DOHH2 (cell line): ENCODE measurements at regions not wholly inside any gene's neighbourhood (a gene's known extent, or its start where the extent isn't known, plus 50 kb on each side); places are given as distances from the start of the nearest gene placed in this dataset.

ENCODE experiments used
- H3F3A ChIP-seq: fragments of 200-600 bp; sonication (generic), shearing (Covaris generic); 2 replicates; pipeline ENCODE4 v1.6.0; 2016; ENCODE audit warnings: antibody characterized with exemption, mild to moderate bottlenecking; ENCODE audit not compliant: control insufficient read depth, insufficient read depth
- H3K27ac ChIP-seq: fragments of 200-600 bp; sonication (generic); 2 replicates; pipeline ENCODE4 v1.5.1; 2014; ENCODE audit warnings: low read depth, mild to moderate bottlenecking, low read length, moderate library complexity
- H3K27me3 ChIP-seq: fragments of 200-600 bp; sonication (generic); 2 replicates; pipeline ENCODE4 v1.6.1; 2014; ENCODE audit warnings: mild to moderate bottlenecking, low read length, mixed read lengths; ENCODE audit not compliant: control insufficient read depth
- H3K36me3 ChIP-seq: fragments of 200-600 bp; sonication (generic); 2 replicates; pipeline ENCODE4 v1.6.1; 2014; ENCODE audit warnings: mild to moderate bottlenecking, low read length, moderate library complexity, mixed read lengths; ENCODE audit not compliant: control insufficient read depth
- H3K4me1 ChIP-seq: fragments of 200-600 bp; sonication (generic); 2 replicates; pipeline ENCODE4 v1.6.1; 2014; ENCODE audit warnings: mild to moderate bottlenecking, low read length, mixed read lengths; ENCODE audit not compliant: control insufficient read depth
- H3K4me2 ChIP-seq: fragments of 200-600 bp; sonication (generic); 2 replicates; pipeline ENCODE4 v1.6.0; 2014; ENCODE audit warnings: mild to moderate bottlenecking, low read length, moderate library complexity
- H3K4me3 ChIP-seq: fragments of 200-600 bp; sonication (generic); 2 replicates; pipeline ENCODE4 v1.5.1; 2014; ENCODE audit warnings: mild to moderate bottlenecking, low read length, mixed read lengths
- H3K79me2 ChIP-seq: fragments of 200-600 bp; sonication (generic); 2 replicates; pipeline ENCODE4 v1.6.1; 2014; ENCODE audit warnings: mild to moderate bottlenecking, low read length, mixed read lengths; ENCODE audit not compliant: control insufficient read depth
- H3K9me2 ChIP-seq: fragments of 200-600 bp; sonication (generic); replicated peaks from 2 replicates; pipeline ENCODE4 v1.6.1; 2014; ENCODE audit warnings: mild to moderate bottlenecking, low read length, mixed read lengths; ENCODE audit not compliant: control insufficient read depth
- H3K9me3 ChIP-seq: fragments of 200-600 bp; sonication (generic); 2 replicates; pipeline ENCODE4 v1.6.1; 2014; ENCODE audit warnings: antibody characterized with exemption, low read length, mixed read lengths; ENCODE audit not compliant: control insufficient read depth, insufficient read depth
- H4K20me1 ChIP-seq: fragments of 200-600 bp; sonication (generic); 2 replicates; pipeline ENCODE4 v1.6.0; 2014; ENCODE audit warnings: low read depth, mild to moderate bottlenecking, antibody characterized with exemption, low read length, moderate library complexity; ENCODE audit not compliant: control insufficient read depth, insufficient read depth
- EZH2phosphoT487 ChIP-seq: fragments of 200-600 bp; sonication (generic); IDR thresholded peaks from 2 replicates; pipeline ENCODE4 v1.6.1; 2017; ENCODE audit warnings: borderline replicate concordance, mild to moderate bottlenecking, antibody characterized with exemption, low read length, moderate library complexity, mixed read lengths
- TF ChIP-seq, protein P1 (sequence below): fragments of 200-600 bp; sonication (generic); IDR thresholded peaks from one replicate; pipeline ENCODE4 v1.5.1; 2014; ENCODE audit warnings: antibody characterized with exemption, mild to moderate bottlenecking, low read depth, low read length; ENCODE audit not compliant: poor library complexity, severe bottlenecking

DNA sequence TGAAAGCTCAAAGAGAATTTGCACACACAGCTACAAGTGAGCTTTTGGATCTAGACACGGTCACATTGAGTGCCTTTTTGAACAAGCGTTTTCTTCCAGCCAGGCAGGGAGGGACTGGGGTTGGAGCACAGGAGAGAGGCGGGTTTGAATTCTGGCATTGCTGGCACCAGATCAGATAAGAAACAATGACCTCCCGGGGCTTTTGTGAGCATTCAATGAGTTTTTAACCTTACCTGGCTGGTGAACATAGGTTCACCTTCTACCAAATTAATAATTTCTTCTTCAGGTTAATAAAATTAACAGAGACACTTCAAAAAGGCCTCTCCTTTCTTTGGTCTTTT, 312.9 kb upstream of the MSX2 start:
- Histone ChIP-seq H4K20me1 (no peaks in the 10 kb centered on the region), H3K9me3 (no peaks in the 10 kb centered on the region), H3K27ac (no peak overlapping the region), H3K27me3 (no peaks in the 10 kb centered on the region; the same call in none of the 2 replicates), H3K4me2 (no peak overlapping the region), H3K4me1 (no peaks in the 10 kb centered on the region), H3K36me3 (no peaks in the 10 kb centered on the region), H3K79me2 (no peaks in the 10 kb centered on the region), H3F3A (no peaks in the 10 kb centered on the region), H3K4me3 (no peak overlapping the region), H3K9me2 (no peaks in the 10 kb centered on the region)
- TF ChIP-seq EZH2phosphoT487: no peak

DNA sequence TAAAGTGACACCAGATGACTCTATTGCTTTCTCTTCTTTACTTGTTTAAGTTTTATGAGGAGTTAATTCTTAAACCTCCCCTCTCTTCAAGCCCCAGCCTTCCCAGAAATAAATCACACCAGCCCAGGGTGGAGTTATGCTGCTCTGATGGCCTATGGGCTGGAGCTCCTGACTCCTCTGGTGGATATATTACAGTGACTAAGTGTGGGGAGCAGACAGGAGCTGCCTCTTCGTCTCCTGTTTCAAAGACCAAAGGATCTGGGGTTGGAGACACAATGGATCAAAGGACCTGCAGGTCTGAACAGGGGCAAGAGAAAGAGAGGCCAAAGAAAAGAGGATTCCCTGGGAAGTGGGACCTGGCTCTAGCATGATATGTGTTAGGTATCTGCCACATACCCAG, 312.0 kb upstream of the MSX2 start:
- Histone ChIP-seq H3K4me2 (no peak overlapping the region), H3K4me1 (no peaks in the 10 kb centered on the region), H3F3A (no peaks in the 10 kb centered on the region), H3K79me2 (no peaks in the 10 kb centered on the region), H3K9me2 (no peaks in the 10 kb centered on the region), H3K4me3 (no peak overlapping the region), H3K27ac (no peak overlapping the region), H4K20me1 (no peaks in the 10 kb centered on the region), H3K9me3 (no peaks in the 10 kb centered on the region), H3K27me3 (no peaks in the 10 kb centered on the region; the same call in none of the 2 replicates), H3K36me3 (no peaks in the 10 kb centered on the region)
- TF ChIP-seq, protein P1, sequence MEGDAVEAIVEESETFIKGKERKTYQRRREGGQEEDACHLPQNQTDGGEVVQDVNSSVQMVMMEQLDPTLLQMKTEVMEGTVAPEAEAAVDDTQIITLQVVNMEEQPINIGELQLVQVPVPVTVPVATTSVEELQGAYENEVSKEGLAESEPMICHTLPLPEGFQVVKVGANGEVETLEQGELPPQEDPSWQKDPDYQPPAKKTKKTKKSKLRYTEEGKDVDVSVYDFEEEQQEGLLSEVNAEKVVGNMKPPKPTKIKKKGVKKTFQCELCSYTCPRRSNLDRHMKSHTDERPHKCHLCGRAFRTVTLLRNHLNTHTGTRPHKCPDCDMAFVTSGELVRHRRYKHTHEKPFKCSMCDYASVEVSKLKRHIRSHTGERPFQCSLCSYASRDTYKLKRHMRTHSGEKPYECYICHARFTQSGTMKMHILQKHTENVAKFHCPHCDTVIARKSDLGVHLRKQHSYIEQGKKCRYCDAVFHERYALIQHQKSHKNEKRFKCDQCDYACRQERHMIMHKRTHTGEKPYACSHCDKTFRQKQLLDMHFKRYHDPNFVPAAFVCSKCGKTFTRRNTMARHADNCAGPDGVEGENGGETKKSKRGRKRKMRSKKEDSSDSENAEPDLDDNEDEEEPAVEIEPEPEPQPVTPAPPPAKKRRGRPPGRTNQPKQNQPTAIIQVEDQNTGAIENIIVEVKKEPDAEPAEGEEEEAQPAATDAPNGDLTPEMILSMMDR: no peak
- no peak for TF ChIP-seq EZH2phosphoT487

- Histone ChIP-seq H4K20me1 (no peaks in the 10 kb centered on the region), H3K9me2 (no peaks in the 10 kb centered on the region), H3K27me3 (no peaks in the 10 kb centered on the region; the same call in none of the 2 replicates), H3K4me1 (no peaks in the 10 kb centered on the region), H3K9me3 (no peaks in the 10 kb centered on the region), H3F3A (no peaks in the 10 kb centered on the region), H3K36me3 (no peaks in the 10 kb centered on the region), H3K27ac (no peak overlapping the region), H3K4me2 (no peak overlapping the region), H3K79me2 (no peaks in the 10 kb centered on the region), H3K4me3 (no peak overlapping the region)
- TF ChIP-seq, protein P1: no peak
- TF ChIP-seq EZH2phosphoT487: no peak
These were observed 311.4 kb upstream of the MSX2 start for GRCh38 chr5:174412941-174413340.

DNA sequence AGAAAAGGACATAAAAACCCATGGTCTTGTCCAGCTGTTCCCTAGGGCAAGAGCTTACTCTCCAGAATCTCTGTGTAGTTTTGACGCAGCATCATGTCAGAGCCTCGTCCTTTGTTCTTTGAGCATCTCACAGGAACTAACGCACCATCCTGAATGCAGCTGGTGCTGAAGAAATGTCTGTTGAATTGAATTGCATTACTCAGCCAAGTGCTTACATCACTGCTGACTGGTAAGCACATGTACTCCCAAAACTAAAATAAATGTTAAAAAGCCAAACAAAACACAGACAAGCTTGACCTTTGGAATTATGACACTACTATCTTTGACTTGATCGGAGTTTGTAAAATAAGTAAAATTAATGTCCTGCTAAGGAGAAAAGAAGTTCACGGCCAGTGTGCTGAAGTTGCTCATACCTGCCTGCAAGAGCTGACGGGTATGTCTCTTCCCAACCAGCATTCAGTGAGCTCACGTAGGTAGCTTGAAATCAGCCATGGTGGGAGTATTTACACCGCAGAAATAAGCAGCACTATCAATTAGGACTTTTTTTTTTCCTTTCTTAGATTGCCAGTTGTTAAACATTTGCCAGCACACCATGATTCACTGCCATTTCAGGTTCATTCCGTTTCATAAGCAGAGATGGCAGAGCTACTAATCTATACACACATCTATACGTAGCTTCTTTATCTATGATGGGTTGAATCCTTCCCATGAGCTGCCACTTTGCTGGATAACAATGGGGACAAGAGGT, 310.6 kb upstream of the MSX2 start:
- no peaks in the 10 kb centered on the region; the same call in none of the 2 replicates for H3K27me3 ChIP-seq
- TF ChIP-seq, protein P1: no peak
- TF ChIP-seq EZH2phosphoT487: no peak
- no peaks in the 10 kb centered on the region for H3K9me2 ChIP-seq
- H3F3A ChIP-seq: no peaks in the 10 kb centered on the region
- no peaks in the 10 kb centered on the region for H3K9me3 ChIP-seq
- H3K4me2 ChIP-seq: no peak overlapping the region
- H3K27ac ChIP-seq: no peak overlapping the region
- no peak overlapping the region for H3K4me3 ChIP-seq
- no peaks in the 10 kb centered on the region for H3K79me2 ChIP-seq
- H3K36me3 ChIP-seq: no peaks in the 10 kb centered on the region
- no peaks in the 10 kb centered on the region for H4K20me1 ChIP-seq
- no peaks in the 10 kb centered on the region for H3K4me1 ChIP-seq
